AG09319 (cell line): ENCODE measurements at regions not wholly inside any gene's neighbourhood (a gene's known extent, or its start where the extent isn't known, plus 50 kb on each side); places are given as distances from the start of the nearest gene placed in this dataset.

Experiments used
- DNase-seq: peaks from one replicate; pipeline ENCODE4 v3.0.0-alpha.2; 2010; ENCODE audit warnings: low read depth; ENCODE audit errors: extremely low read depth
- TF ChIP-seq, protein P1 (sequence below): IDR thresholded peaks from 2 replicates; pipeline ENCODE4 v1.5.1; 2011; ENCODE audit warnings: low read depth, mild to moderate bottlenecking, inconsistent platforms, low read length, moderate library complexity

DNA sequence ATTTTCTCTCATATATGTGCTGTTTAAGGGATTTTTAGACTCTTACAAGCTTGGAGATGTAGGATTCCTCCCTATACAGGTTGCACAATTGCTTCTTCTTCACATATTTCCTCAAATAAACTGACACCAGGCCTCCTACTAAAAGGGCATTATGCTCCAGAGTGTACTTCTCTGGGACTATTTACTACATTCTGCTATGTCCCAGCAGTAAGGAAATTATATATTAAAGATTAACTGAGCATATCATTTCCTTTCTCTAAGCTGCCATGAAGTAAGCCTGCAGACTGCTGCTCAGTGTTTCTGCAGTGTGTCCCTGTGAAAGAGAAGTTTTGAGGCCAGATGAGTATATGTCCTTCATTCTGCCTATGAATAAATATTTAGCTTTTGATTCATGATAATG lies 356.9 kb upstream of the NUDT12 start:
- no peak for DNase-seq
- TF ChIP-seq, protein P1, sequence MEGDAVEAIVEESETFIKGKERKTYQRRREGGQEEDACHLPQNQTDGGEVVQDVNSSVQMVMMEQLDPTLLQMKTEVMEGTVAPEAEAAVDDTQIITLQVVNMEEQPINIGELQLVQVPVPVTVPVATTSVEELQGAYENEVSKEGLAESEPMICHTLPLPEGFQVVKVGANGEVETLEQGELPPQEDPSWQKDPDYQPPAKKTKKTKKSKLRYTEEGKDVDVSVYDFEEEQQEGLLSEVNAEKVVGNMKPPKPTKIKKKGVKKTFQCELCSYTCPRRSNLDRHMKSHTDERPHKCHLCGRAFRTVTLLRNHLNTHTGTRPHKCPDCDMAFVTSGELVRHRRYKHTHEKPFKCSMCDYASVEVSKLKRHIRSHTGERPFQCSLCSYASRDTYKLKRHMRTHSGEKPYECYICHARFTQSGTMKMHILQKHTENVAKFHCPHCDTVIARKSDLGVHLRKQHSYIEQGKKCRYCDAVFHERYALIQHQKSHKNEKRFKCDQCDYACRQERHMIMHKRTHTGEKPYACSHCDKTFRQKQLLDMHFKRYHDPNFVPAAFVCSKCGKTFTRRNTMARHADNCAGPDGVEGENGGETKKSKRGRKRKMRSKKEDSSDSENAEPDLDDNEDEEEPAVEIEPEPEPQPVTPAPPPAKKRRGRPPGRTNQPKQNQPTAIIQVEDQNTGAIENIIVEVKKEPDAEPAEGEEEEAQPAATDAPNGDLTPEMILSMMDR: no peak

DNA sequence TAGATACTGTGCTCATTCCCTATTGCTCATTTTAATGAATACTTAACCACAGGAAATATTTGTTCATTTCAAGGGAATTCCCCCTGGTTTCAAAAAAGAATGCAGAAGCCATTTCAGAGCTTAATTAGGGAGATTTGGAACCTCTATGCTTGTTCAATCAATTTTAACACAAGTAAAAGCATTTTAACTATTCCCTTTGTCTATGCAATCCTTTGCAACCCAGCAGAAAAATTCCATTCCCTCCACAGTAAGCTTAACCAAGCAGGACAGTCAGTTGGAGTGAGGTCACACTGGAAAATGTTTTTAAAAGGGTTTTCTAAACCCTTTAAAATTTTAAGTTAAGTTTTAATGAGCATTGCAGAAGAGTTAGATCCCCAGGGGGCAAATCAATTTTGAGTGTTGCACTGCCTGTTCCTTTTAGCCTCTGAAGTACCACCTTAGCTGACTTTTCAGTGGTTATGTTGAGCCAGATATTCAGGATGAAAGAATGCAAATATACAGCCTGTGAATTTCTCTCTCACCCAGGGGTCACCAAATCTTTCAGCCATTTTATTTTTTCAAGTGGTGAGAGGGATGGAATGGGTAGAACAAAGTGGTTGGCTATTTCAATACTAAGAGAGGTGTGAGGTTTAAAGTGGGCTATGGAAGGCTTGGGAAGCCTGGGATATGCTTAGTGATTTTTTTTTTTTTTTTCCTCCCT lies 356.2 kb upstream of the NUDT12 start:
- TF ChIP-seq, protein P1: no peak
- DNase-seq: no peak

DNA sequence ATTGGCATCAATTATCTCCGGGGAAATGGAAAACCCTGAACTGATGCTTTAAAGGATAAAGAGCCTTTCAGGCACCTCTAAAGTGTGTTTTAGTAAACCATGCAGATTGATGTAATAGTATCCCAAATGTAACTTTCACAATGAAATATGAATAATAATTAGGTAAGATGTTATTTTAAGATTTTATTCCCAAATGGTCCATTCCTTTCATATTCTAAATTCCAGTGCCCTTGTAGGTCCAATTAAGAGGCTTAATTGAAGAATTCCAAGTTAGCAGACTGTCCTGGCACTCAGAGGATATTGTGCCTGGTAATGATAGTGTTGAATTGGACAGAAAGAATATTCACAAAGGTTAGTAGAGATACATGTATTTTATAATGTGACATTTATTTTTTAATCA lies 352.5 kb upstream of the NUDT12 start:
- DNase-seq: no peak
- TF ChIP-seq, protein P1: no peak

DNA sequence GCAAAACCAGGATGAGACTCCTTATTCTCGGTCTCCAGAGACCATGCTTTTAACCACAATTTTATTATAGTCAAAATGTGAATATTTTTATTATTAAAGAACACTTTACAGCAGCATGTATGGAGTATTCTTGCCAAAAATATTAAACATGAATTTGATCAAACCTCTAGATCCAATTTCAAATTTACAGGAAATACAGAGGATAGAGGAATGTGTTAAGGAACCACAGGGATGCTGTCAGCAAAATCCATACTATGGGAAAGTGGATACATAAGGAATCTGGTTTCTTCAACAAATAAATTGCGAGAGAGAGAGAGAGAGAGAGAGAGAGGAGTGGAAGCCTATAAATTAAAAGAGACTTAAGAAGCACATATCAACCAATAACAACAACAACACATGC lies 348.2 kb upstream of the NUDT12 start:
- TF ChIP-seq, protein P1: no peak
- DNase-seq: no peak

DNA sequence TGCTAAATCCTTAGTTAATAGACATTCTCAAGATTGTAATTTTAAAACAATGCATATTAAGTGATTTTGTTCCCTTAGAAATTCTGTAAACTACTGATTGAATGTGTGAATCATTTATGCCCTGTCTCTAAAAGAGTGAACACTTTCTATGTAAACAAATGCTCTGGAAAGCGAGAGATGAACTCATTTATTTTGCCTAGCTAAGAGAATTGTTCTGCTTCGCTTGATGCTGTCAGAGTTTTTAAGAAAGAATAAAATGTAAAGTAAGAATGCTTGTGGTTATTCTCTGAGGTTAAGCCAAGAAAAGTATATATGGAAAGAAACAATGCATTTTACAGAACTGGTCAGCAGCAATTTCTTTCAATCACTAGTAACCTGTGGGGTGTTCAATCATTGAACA lies 347.4 kb upstream of the NUDT12 start:
- DNase-seq: no peak
- TF ChIP-seq, protein P1: no peak

DNA sequence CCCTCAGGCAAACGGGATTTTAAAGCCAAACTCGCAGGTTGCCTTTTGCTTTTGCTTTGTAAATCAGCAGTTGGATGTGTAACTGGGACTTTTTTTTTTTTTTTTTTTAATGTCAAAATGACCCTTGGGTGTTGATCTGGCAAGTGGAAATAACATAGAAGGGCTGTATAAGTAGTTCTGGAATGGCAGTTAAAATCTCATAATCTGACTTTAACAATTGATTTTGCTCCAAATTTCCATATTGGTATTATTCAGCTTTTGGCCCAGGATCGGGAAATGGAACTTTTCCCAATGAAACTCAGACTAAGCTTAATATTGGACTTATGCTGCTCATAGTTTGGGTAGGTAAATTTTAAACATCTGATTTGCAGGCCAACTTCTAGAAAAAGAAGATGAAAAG lies 346.8 kb upstream of the NUDT12 start:
- no peak for DNase-seq
- TF ChIP-seq, protein P1: no peak

DNA sequence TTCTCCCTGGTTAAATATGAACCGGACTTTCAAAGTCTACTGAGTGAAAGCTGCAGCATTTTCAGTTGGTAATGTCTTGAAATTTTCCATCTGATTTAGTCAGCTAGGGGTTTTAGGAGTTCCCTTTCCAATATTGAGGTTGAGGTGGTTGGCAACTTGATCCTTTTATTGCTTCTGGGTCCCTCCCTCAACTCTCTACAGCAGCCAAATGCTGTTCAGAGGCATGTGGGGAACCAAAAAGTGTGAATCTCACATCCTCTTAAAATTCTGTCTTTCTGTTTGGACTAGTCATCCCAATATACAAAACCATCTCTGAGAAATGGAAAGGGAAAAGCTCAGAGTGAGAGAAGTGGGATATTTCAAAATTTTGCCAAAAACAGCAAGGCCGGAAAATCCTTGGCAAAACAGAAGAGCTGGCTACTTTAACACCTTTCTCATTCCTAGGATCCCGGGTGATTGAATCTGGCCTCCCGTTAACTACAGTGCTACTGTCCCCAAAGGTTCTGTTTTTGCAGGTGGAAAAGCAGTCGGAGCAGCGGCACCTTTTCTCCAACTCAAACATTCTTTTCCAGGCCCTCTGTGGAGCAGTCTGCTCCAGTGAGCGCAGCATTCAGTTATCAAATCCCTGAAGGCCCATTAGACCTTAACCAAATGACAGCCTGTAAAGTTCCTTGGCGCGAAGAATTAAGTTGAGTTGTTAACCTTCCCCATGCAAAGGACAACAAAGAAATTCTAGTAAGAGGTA lies 345.9 kb upstream of the NUDT12 start:
- TF ChIP-seq, protein P1: no peak

More for the DNA sequence above, 345.9 kb upstream of the NUDT12 start:
- DNase-seq: no peak
